HAP-1 (cell line): ENCODE measurements at regions not wholly inside any gene's neighbourhood (a gene's known extent, or its start where the extent isn't known, plus 50 kb on each side); places are given as distances from the start of the nearest gene placed in this dataset.

Source experiments
- DNase-seq, 2 experiments: peaks; one replicate each; pipeline ENCODE4 v3.0.0-alpha.2; 2016 to 2020; ENCODE audit warnings: low spot score in 2 of 2
- H3K27me3 ChIP-seq: fragments of 250-450 bp; sonication (Bioruptor Pico); 2 replicates; pipeline ENCODE4 v1.5.1; 2020; ENCODE audit warnings: low read depth, mild to moderate bottlenecking, moderate library complexity
- H3K36me3 ChIP-seq: fragments of 250-450 bp; sonication (Bioruptor Pico); replicated peaks from 2 replicates; pipeline ENCODE4 v1.5.1; 2020; ENCODE audit warnings: mild to moderate bottlenecking
- H3K4me1 ChIP-seq: fragments of 250-450 bp; sonication (Bioruptor Pico); 2 replicates; pipeline ENCODE4 v1.5.1; 2020; ENCODE audit warnings: mild to moderate bottlenecking
- H3K4me3 ChIP-seq: fragments of 250-450 bp; sonication (Bioruptor Pico); 2 replicates; pipeline ENCODE4 v1.5.1; 2020; ENCODE audit warnings: mild to moderate bottlenecking, moderate library complexity
- H3K9me3 ChIP-seq: fragments of 250-450 bp; sonication (Bioruptor Pico); 2 replicates; pipeline ENCODE4 v1.5.1; 2020; ENCODE audit warnings: mild to moderate bottlenecking, moderate library complexity
- in situ Hi-C: fragments of 300-500 bp; cut with MboI; formaldehyde crosslinking; loops from 3 replicates; pipeline ENCODE4 v1.14.3; 2020; ENCODE audit warnings: low sequenced_read_pairs, inconsistent platforms, mixed read lengths

DNA sequence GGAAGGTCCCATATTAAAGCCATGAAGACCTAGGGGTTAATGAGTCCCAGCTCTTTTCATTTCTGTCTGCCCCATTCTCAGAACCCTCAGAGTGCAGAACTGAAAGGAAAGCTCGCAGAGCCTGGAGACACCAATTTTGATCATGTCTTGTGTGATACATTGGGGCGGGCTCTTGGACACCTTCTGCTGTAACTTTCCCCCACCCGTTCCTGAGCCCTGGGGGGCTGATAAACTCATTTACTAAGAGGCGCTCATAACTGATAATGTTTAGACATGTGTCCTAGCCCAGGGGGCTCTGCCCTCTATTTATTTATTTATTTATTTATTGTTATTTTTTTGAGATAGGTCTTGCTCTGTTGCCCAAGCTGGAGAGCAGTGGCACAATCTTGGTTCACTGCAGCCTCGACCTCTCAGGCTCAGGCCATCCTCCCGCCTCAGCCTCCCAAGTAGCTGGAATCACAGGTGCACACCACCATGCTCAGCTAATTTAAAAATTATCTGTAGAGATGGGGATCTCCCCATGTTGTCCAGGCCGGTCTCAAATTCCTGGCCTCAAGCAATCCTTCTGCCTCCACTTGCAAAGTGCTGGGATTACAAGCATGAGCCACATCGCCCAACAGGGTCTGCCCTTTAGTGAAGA, 72.4 kb upstream of the HAAO start:
- no peak for DNase-seq
- no peaks in the 10 kb centered on the region for H3K36me3 ChIP-seq
- H3K9me3 ChIP-seq, result peaks cover 7% of the 10 kb centered on the region; the same call in 1 of the 2 replicates
- no peaks in the 10 kb centered on the region for H3K4me1 ChIP-seq
- H3K4me3 ChIP-seq, result no peak overlapping the region
- in situ Hi-C loops, result no loop called here
- H3K27me3 ChIP-seq, result no peaks in the 10 kb centered on the region

DNA sequence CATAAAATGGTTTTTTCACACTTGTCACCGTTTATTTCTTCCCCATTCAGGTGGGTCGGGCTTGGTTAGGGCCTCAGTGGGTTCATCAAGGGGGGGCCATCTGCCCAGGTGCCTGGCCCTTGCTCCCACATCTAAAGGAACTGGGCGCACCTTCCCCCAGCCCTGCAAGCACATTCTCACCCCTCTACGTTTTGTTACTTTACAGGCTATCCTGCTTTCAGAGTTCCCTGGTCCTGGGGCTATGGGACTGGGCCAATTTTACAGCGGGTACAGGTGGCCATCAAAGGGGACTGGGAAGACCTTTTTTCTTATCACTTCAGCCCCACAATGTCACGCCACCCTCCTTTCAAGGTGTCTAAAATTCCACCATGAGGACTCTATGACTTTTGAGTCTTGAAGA, 71.8 kb upstream of the HAAO start:
- H3K36me3 ChIP-seq, result no peaks in the 10 kb centered on the region
- H3K4me3 ChIP-seq, result no peak overlapping the region
- no peaks in the 10 kb centered on the region for H3K27me3 ChIP-seq
- no peaks in the 10 kb centered on the region for H3K4me1 ChIP-seq
- in situ Hi-C loops, result no loop called here
- DNase-seq, result no peak
- peaks cover 4% of the 10 kb centered on the region; the same call in 1 of the 2 replicates for H3K9me3 ChIP-seq

DNA sequence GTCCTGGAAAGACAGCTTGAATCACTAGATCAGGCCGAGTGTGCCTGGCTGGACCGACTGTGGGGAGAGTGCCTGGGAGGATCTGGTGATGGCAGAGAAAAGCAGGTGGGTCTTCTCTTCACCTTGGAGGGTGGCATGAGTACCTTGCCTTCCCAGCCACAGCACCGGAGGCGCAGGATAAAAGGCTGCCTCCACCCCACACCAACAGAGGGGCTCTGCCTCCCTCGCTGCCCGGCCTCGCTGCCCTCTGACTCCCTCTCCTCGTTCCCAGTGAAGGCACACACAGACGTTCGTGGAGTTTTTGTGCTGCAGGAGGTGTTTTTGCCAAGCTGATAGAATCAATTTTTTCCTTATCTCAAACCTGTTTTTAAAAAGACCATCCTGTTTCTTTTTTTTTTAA, 71.4 kb upstream of the HAAO start:
- Histone ChIP-seq H3K9me3 (no peaks in the 10 kb centered on the region; the same call in 1 of the 2 replicates), H3K36me3 (no peaks in the 10 kb centered on the region), H3K27me3 (no peaks in the 10 kb centered on the region), H3K4me1 (no peaks in the 10 kb centered on the region), H3K4me3 (no peak overlapping the region)
- no peak for DNase-seq
- in situ Hi-C loops, result no loop called here

DNA sequence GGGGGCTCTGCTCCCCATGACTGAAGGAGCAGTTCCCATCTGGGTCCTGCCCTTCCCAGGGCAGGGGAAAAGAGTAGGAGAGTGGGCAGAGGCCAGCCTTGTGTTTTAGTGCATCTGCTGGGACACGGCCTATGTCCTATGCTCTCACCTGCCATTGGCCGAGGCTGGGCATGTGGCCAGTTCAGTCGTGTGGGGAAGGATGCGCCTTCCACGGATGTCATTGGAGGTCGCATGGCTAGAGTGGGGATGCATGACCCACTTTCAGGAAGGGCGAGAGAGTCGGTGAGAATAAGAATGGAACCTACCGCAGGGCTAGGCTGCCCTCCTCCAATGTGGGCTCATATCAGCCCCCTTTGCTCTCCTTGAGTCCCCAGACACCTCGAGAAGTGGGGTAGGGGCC, 70.9 kb upstream of the HAAO start:
- in situ Hi-C loops, result no loop called here

DNA sequence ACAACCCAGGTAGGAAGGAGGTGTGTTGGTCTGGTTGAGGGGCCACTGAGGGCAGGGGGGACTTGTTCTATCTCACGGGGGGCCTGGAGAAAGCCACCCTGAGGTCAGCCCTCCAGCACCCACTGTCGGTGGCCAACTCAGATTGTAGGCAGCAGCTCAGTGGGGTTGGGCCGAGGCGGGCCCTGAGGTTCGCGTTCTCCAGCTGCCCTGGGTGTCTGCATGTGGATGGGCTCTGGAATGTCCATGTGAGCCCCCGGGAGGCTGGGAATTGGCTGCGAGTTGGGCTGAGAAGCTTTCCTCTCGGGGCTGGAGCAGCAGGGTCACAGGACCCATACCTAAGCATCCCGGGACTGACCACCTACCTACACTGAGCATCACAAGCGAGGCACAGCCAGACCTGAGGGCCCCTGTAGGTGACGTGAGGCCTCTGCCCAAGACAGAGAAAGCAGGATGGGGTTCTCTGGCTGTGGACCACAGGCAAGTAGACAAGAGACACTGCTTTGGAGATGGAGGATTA, 70.3 kb upstream of the HAAO start:
- no peak for DNase-seq

More for the DNA sequence above, 70.9 kb upstream of the HAAO start:
- H3K27me3 ChIP-seq, result no peaks in the 10 kb centered on the region
- H3K9me3 ChIP-seq, result no peaks in the 10 kb centered on the region
- no peaks in the 10 kb centered on the region for H3K4me1 ChIP-seq
- no peak overlapping the region for H3K4me3 ChIP-seq
- no peak for DNase-seq
- H3K36me3 ChIP-seq, result no peaks in the 10 kb centered on the region

DNA sequence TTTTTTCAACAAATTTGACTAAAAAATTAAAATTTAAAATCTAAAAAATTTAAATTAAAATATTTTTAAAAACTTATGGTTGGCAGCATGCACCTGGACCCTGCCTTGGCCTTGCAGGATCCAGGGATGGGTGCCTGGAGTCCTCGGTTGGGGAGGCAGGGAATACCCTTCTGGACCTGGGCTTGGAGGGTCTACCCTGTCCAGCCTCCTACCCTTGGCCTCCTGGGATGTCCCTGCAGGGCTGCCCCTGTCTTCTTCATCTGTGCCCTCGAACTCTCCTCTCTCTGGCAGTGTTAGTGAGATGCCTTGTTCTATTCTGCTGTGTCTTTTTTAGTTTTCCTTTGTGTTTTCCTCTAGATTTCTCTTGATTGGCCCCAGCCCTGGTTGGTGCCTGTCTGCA, 68.9 kb upstream of the HAAO start:
- in situ Hi-C loops, result no loop called here
- Histone ChIP-seq H3K9me3 (no peaks in the 10 kb centered on the region), H3K4me1 (no peaks in the 10 kb centered on the region)

More for the DNA sequence above, 70.3 kb upstream of the HAAO start:
- in situ Hi-C loops, result no loop called here
- Histone ChIP-seq H3K9me3 (no peaks in the 10 kb centered on the region), H3K27me3 (no peaks in the 10 kb centered on the region), H3K4me3 (no peak overlapping the region), H3K36me3 (no peaks in the 10 kb centered on the region), H3K4me1 (no peaks in the 10 kb centered on the region)

DNA sequence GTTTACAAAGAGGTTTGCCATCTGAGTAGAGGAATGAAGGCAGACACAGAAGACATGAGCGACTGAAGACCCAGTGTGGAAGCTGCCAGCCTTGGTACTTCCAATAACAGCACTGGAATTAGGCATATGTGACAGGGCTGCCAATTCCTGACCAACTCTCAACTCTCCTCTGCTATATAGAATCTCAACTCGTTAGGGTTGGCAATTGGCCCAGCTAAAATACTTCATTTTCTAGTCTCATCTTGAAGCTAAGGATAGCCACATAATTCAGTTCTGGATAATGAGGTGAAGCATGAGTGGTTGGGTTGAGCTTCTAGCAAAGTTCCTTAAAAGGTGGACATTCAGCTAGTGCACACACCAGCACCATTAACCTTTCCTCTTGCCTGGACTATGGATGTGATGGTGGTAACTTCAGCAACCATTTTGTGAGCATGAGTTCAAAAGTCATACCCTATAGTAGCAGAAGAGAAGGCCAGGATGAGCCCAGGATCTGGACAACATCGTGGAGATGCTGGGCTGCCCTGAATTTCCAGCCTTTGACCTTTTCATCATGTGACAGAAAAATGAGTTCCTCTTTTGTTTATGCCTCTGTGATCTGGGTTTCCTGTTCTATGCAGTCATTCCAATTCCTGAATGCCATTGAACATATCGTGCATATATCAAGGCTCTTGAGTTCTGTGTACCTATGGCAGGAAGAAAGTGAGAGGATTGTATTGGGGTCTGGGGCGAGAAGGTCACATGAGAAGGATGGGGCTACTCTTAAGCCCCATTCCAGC, 68.1 kb upstream of the HAAO start:
- H3K4me1 ChIP-seq, result no peaks in the 10 kb centered on the region
- H3K36me3 ChIP-seq, result no peaks in the 10 kb centered on the region
- no peaks in the 10 kb centered on the region for H3K9me3 ChIP-seq
- DNase-seq, result no peak
- H3K27me3 ChIP-seq, result no peaks in the 10 kb centered on the region
- in situ Hi-C loops, result no loop called here
- no peak overlapping the region for H3K4me3 ChIP-seq

More for the DNA sequence above, 68.9 kb upstream of the HAAO start:
- no peaks in the 10 kb centered on the region for H3K36me3 ChIP-seq
- no peaks in the 10 kb centered on the region for H3K27me3 ChIP-seq
- DNase-seq, result no peak
- no peak overlapping the region for H3K4me3 ChIP-seq

DNA sequence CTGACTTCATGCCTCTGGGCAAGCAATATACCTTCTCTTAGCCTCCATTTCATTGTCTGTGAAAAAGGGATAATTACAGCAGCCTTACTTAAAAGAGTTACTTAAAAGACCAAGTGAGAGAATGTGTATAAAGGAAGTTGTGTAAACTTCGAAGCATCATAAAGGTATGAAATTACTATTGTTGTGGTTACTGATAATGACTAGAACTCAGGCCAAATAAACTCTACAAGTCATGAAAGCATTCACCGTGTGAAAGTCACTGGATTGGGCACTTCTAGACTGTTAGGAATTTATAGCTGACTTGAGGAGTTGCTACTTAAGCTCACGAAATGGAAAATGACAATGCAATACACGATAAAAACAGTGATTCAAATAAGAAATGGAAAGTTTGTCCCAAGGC, 67.4 kb upstream of the HAAO start:
- in situ Hi-C loops, result no loop called here
- no peaks in the 10 kb centered on the region for H3K36me3 ChIP-seq
- no peak for DNase-seq

DNA sequence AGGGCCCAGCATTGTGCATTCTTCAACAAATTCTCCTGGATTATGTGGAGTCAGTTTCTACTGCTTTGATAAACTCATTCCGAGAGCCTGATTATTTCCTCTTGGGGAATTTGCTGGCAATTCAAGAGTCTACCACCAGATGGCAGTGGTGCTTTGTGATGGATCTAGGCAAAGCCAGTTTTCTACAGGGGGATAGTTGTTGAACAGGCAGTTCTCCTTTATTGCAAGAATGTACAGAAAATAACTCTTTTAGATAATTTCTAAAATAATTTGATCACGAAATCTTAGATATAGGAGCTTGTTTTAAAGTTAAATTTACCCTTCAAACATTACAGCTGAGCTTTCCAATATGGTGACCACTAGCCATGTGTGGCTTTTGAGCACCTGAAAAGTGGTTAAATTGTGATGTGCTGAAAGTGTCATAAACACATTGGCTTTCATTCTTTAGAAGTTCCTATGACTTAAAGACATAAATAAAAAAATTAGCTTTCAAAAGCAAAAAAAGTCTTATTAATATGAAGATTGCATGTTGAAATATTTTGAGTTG, 66.7 kb upstream of the HAAO start:
- DNase-seq, result peak; percentile 45 to 83
- in situ Hi-C loops, result no loop called here
- no peaks in the 10 kb centered on the region for H3K27me3 ChIP-seq
- no peaks in the 10 kb centered on the region for H3K4me1 ChIP-seq
- H3K36me3 ChIP-seq, result no peaks in the 10 kb centered on the region
- no peaks in the 10 kb centered on the region for H3K9me3 ChIP-seq
- no peak overlapping the region for H3K4me3 ChIP-seq

More for the DNA sequence above, 67.4 kb upstream of the HAAO start:
- H3K4me1 ChIP-seq, result no peaks in the 10 kb centered on the region
- H3K9me3 ChIP-seq, result no peaks in the 10 kb centered on the region
- H3K4me3 ChIP-seq, result no peak overlapping the region
- no peaks in the 10 kb centered on the region for H3K27me3 ChIP-seq

DNA sequence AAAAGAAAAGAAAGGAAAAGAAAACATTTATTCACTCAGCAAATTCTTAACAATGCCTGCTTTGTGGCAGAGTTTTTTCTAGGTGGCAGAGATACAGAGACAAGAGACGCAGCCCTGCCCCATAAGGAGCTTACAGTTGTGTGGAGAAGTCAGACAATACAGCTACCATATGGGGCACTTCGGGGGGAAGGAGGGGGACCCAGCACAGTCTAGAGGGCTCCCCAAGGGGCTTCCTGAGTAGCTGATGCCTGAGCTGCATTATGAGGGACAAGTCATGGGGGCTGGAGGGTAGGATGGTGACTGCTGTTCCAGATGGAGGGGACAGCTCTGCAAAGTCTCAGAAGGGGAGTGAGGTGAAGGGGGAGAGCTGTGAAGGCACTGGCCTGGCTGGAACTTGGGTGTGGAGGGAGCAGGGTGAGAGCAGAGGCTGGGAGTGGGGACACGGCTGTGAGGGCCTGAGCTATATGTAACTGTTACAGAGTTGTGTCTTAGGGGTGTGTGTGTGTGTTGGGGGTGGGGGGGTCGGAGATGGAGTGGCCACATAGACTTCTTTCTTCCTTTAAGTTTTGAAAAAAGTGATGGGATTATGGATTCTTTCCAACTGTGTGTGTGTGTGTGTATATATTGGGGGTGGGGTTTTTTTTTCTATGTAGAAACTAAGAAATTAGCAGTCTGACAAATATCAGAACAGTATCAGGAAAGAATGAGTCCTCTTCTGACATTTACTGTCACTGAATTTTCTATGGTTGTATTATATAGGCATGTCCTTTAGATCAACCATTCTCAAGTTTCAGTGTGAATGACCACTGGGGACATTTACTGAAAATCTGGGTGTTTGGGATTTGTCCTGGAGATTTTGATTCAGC, 66.0 kb upstream of the HAAO start:
- no peak for DNase-seq
- Histone ChIP-seq H3K27me3 (no peaks in the 10 kb centered on the region), H3K4me1 (no peaks in the 10 kb centered on the region), H3K4me3 (no peak overlapping the region), H3K9me3 (no peaks in the 10 kb centered on the region), H3K36me3 (no peaks in the 10 kb centered on the region)
- in situ Hi-C loops, result no loop called here

DNA sequence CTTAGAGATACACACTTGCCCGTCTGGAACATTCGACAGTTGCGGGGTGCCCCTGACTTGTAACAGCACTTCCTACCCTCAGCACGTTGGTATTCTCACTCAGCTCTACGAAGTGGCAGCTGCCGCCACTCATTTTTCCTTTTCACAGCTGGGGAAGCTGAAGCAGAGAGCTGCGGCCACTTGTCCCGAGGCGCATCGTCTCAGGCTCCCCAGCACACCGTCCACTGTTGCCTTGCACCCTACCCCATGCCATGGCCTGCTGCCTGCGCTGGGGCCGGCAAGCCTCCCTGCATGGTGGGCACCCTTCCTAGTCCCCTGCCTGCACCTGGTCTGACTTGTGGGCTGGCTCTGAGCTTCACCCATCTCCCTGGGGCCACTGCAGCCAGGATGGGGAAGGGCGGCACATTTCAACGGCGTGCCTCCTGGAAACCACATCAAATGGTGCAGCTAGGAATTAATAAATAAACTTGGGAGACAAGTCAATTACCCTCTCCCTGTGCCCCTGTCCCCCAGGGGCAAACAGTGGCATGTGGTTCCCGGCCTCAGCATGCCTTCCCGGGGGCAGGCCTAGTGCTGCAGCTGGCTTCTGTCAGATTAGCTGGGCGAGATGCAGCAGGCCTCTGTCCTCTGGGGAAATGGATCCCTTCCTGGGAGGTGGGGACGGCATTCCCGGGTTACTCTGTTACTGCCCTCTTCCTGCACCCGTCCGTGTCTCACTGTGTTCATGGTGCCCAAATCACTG, 64.7 kb upstream of the HAAO start:
- Histone ChIP-seq H3K27me3 (no peaks in the 10 kb centered on the region), H3K36me3 (no peaks in the 10 kb centered on the region), H3K9me3 (no peaks in the 10 kb centered on the region), H3K4me3 (no peak overlapping the region), H3K4me1 (no peaks in the 10 kb centered on the region)
- no peak for DNase-seq
- in situ Hi-C loops, result no loop called here

DNA sequence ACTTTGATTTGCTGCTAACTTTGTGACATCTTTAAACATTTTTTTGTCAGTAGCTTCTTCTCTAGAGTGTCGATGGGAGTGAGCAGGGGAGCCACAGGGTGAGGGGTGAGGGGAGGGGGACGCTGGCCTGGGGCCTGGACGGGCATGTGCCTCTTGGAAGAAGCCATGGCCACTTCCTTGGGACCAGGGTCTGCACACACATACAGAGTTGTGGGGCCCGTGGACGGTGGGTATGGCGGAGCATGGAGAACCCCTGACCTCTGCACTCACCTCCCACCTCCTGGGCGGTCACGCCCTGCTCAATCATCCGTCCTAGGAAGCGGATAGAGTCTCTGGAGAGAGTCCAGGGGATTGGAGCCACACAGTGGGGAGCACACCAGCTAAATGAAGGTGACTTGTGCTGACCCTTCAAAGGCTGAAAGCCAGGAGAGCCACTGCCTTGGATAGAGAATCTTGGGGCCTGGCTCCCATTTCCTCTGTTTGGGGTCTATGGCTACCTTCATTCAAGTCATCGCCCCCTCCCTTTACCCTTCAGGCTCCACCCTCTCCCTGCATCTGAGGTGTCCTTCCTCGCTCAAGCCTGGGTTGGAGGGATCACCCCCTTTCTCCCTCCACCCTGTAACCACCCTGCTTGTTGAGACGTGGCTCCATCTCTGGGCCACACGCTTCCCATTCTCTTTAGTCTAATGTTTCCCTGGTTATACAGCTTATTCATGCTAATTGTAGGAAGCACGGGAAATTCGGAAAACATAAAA, 63.9 kb upstream of the HAAO start:
- H3K36me3 ChIP-seq, result no peaks in the 10 kb centered on the region
- H3K27me3 ChIP-seq, result no peaks in the 10 kb centered on the region
- H3K9me3 ChIP-seq, result no peaks in the 10 kb centered on the region
- H3K4me1 ChIP-seq, result no peaks in the 10 kb centered on the region
- H3K4me3 ChIP-seq, result no peak overlapping the region
- DNase-seq, result no peak
- in situ Hi-C loops, result no loop called here
